RWPE2 (cell line): ENCODE measurements at regions not wholly inside any gene's neighbourhood (a gene's known extent, or its start where the extent isn't known, plus 50 kb on each side); places are given as distances from the start of the nearest gene placed in this dataset.

Source experiments
- ATAC-seq: fragments of 200-7000 bp; cut with Tn5 transposase; 3 replicates; pipeline ENCODE4 v1.9.1; 2021; ENCODE audit warnings: low read depth
- DNase-seq: peaks from one replicate; pipeline ENCODE4 v3.0.0-alpha.2; 2020; ENCODE audit warnings: low spot score
- H3K27ac ChIP-seq: fragments of 450-650 bp; 2 replicates; pipeline ENCODE4 v1.5.1; 2017; ENCODE audit warnings: mild to moderate bottlenecking; ENCODE audit not compliant: poor library complexity, severe bottlenecking
- H3K27me3 ChIP-seq: fragments of 250-450 bp; sonication (Bioruptor Pico); 2 replicates; pipeline ENCODE4 v1.5.1; 2021; ENCODE audit warnings: mild to moderate bottlenecking, moderate library complexity; ENCODE audit not compliant: insufficient read depth, poor library complexity, severe bottlenecking
- H3K36me3 ChIP-seq: fragments of 250-450 bp; sonication (Bioruptor Pico); 2 replicates; pipeline ENCODE4 v1.5.1; 2020; ENCODE audit warnings: low read depth, mild to moderate bottlenecking, moderate library complexity
- H3K4me1 ChIP-seq: fragments of 250-450 bp; sonication (Bioruptor Pico); 2 replicates; pipeline ENCODE4 v1.5.1; 2021; ENCODE audit warnings: mild to moderate bottlenecking, moderate library complexity; ENCODE audit not compliant: insufficient read depth, poor library complexity, severe bottlenecking
- H3K4me3 ChIP-seq: fragments of 250-450 bp; sonication (Bioruptor Pico); 2 replicates; pipeline ENCODE4 v1.5.1; 2021; ENCODE audit warnings: mild to moderate bottlenecking, moderate library complexity; ENCODE audit not compliant: severe bottlenecking
- H3K9me3 ChIP-seq: fragments of 250-450 bp; sonication (Bioruptor Pico); 2 replicates; pipeline ENCODE4 v1.5.1; 2021; ENCODE audit warnings: mild to moderate bottlenecking, moderate library complexity; ENCODE audit not compliant: severe bottlenecking
- CTCF ChIP-seq: fragments of 450-650 bp; IDR thresholded peaks from one replicate; pipeline ENCODE4 v1.5.1; 2017; ENCODE audit warnings: mild to moderate bottlenecking, moderate library complexity; ENCODE audit not compliant: poor library complexity, severe bottlenecking

- DNase-seq, result no peak
- no peaks in the 10 kb centered on the region for H3K4me1 ChIP-seq
- H3K4me3 ChIP-seq, result no peak overlapping the region
- H3K9me3 ChIP-seq, result no peaks in the 10 kb centered on the region
- no peaks in the 10 kb centered on the region for H3K27me3 ChIP-seq
- no peak for ATAC-seq
- TF ChIP-seq CTCF, result no peak
- H3K36me3 ChIP-seq, result no peaks in the 10 kb centered on the region
- no peak overlapping the region for H3K27ac ChIP-seq
These were observed 678.0 kb upstream of the INTU start for GRCh38 chr4:126954537-126955291.

GRCh38 chr4:126955292-126956183 lies 677.2 kb upstream of the INTU start:
- H3K27me3 ChIP-seq, result no peaks in the 10 kb centered on the region
- no peaks in the 10 kb centered on the region for H3K9me3 ChIP-seq
- no peaks in the 10 kb centered on the region for H3K36me3 ChIP-seq
- ATAC-seq, result no peak
- no peaks in the 10 kb centered on the region for H3K4me1 ChIP-seq
- no peak overlapping the region for H3K4me3 ChIP-seq
- no peak for TF ChIP-seq CTCF
- DNase-seq, result peak; percentile 29
- H3K27ac ChIP-seq, result no peak overlapping the region

- H3K27ac ChIP-seq, result no peak overlapping the region
- peak; percentile 29 for DNase-seq
- H3K4me1 ChIP-seq, result no peaks in the 10 kb centered on the region
- no peak overlapping the region for H3K4me3 ChIP-seq
- no peaks in the 10 kb centered on the region for H3K9me3 ChIP-seq
- no peak for ATAC-seq
- H3K27me3 ChIP-seq, result no peaks in the 10 kb centered on the region
- no peaks in the 10 kb centered on the region for H3K36me3 ChIP-seq
- TF ChIP-seq CTCF, result no peak
These were observed 676.4 kb upstream of the INTU start for GRCh38 chr4:126956184-126956897.

GRCh38 chr4:126957556-126957955 lies 675.2 kb upstream of the INTU start:
- peak; percentile 51 for TF ChIP-seq CTCF
- Histone ChIP-seq H3K9me3 (no peaks in the 10 kb centered on the region), H3K4me3 (no peak overlapping the region), H3K27ac (no peak overlapping the region), H3K4me1 (no peaks in the 10 kb centered on the region), H3K27me3 (no peaks in the 10 kb centered on the region), H3K36me3 (no peaks in the 10 kb centered on the region)
- ATAC-seq (no peak), DNase-seq (no peak)
